Ovary (tissue), 3 donors: ENCODE measurements at regions not wholly inside any gene's neighbourhood (a gene's known extent, or its start where the extent isn't known, plus 50 kb on each side); places are given as distances from the start of the nearest gene placed in this dataset.
"Not testable (repeated sequence)": the region's sequence is repeated elsewhere in the genome, so short reads cannot be mapped to it uniquely, and the experiment has no call there.

Experiments used
- CTCF ChIP-seq, 3 donors: fragments of 450-650 bp in 2 of 3; fragments of 200-600 bp in 1 of 3; IDR thresholded peaks; one replicate each; pipeline versions ENCODE4 v1.5.1 to v1.8.0; 2016 to 2022; ENCODE audit warnings: antibody characterized with exemption in 3 of 3, mild to moderate bottlenecking in 1 of 3
- EP300 ChIP-seq: sonication (generic); formaldehyde crosslinking; IDR thresholded peaks from one replicate; pipeline ENCODE4 v1.6.1; 2017; ENCODE audit warnings: antibody characterized with exemption
- POLR2A ChIP-seq: fragments of 450-650 bp; IDR thresholded peaks from one replicate; pipeline ENCODE4 v1.6.1; 2017; ENCODE audit warnings: antibody characterized with exemption, mild to moderate bottlenecking, moderate library complexity
- donor health status: DM: no; HTN: no; CAD: no.

- TF ChIP-seq POLR2A; CTCF (IDR thresholded peaks at IDR 0.05); EP300: not testable (repeated sequence)
These were observed 62.6 kb upstream of the METTL9 start for GRCh38 chr16:21536740-21537139.
